IMR-90 (cell line): ENCODE measurements at regions not wholly inside any gene's neighbourhood (a gene's known extent, or its start where the extent isn't known, plus 50 kb on each side); places are given as distances from the start of the nearest gene placed in this dataset.
"Not testable (repeated sequence)": the region's sequence is repeated elsewhere in the genome, so short reads cannot be mapped to it uniquely, and the experiment has no call there.

Source experiments
- ATAC-seq: fragments of 200-7000 bp; cut with Tn5 transposase; 2 replicates; pipeline ENCODE4 v1.9.1; 2020; ENCODE audit warnings: low read depth, mild to moderate bottlenecking, moderate library complexity
- BruUV-seq: library from RNA; stranded (reverse); fragments of 400-500 nt; replicated peaks from 2 replicates; lab custom pipeline; 2021; lab: Mats Ljungman, UMichigan
- CTCF ChIA-PET: fragments of 300-600 bp; formaldehyde crosslinking; extraction: SDS; loops from one replicate; lab custom pipeline; 2021; ENCODE audit warnings: antibody characterized with exemption; lab: Yijun Ruan, JAX
- POLR2A ChIA-PET: fragments of 300-600 bp; sonication (Branson Sonifier 250); formaldehyde crosslinking; loops from one replicate; lab custom pipeline; 2022; ENCODE audit warnings: antibody characterized with exemption; ENCODE audit not compliant: unreplicated experiment; lab: Charles Lee
- DNase-seq: peaks from one replicate; pipeline ENCODE4 v3.0.0; 2013
- H2AFZ ChIP-seq: replicated peaks from 2 replicates; pipeline ENCODE3; 2013; ENCODE audit warnings: low read length, mild to moderate bottlenecking; ENCODE audit not compliant: poor library complexity
- H2AK5ac ChIP-seq: 2 replicates; pipeline ENCODE4 v1.6.1; 2013; ENCODE audit warnings: low read depth, low read length, inconsistent platforms
- H2AK9ac ChIP-seq: replicated peaks from 2 replicates; pipeline ENCODE3; 2013; ENCODE audit warnings: mild to moderate bottlenecking, low read depth, low read length, moderate library complexity; ENCODE audit not compliant: poor library complexity
- H2BK120ac ChIP-seq: 2 replicates; pipeline ENCODE4 v1.6.1; 2013; ENCODE audit warnings: low read depth, low read length, inconsistent platforms
- H2BK15ac ChIP-seq: 3 replicates; pipeline ENCODE4 v1.6.1; 2013; ENCODE audit warnings: low read depth, low read length, inconsistent platforms
- H2BK20ac ChIP-seq: 2 replicates; pipeline ENCODE4 v1.6.1; 2013; ENCODE audit warnings: low read depth, mild to moderate bottlenecking, inconsistent platforms, low read length, moderate library complexity
- H2BK5ac ChIP-seq: 2 replicates; pipeline ENCODE4 v1.6.1; 2013; ENCODE audit warnings: mild to moderate bottlenecking, low read depth, low read length, inconsistent platforms; ENCODE audit not compliant: poor library complexity, severe bottlenecking
- H3K14ac ChIP-seq: replicated peaks from 2 replicates; pipeline ENCODE4 v1.6.1; 2013; ENCODE audit warnings: low read depth, low read length, inconsistent platforms
- H3K18ac ChIP-seq: 2 replicates; pipeline ENCODE4 v1.6.1; 2013; ENCODE audit warnings: low read depth, low read length, control low read depth
- H3K23ac ChIP-seq: 2 replicates; pipeline ENCODE4 v1.6.1; 2013; ENCODE audit warnings: low read depth, low read length, inconsistent platforms
- H3K27ac ChIP-seq: 2 replicates; pipeline ENCODE4 v1.5.1; 2013; ENCODE audit warnings: mild to moderate bottlenecking, control low read depth, low read length; ENCODE audit not compliant: insufficient read depth
- H3K27me3 ChIP-seq: 2 replicates; pipeline ENCODE4 v1.6.1; 2013; ENCODE audit warnings: low read length; ENCODE audit not compliant: control insufficient read depth, insufficient read depth
- H3K36me3 ChIP-seq: 2 replicates; pipeline ENCODE4 v1.6.1; 2013; ENCODE audit warnings: low read length, mixed read lengths; ENCODE audit not compliant: control insufficient read depth, insufficient read depth
- H3K4ac ChIP-seq: 2 replicates; pipeline ENCODE4 v1.6.1; 2013; ENCODE audit warnings: low read depth, low read length, inconsistent platforms
- H3K4me1 ChIP-seq: 2 replicates; pipeline ENCODE4 v1.6.1; 2013; ENCODE audit warnings: low read length, mixed read lengths; ENCODE audit not compliant: control insufficient read depth, insufficient read depth
- H3K4me2 ChIP-seq: 2 replicates; pipeline ENCODE4 v1.6.1; 2013; ENCODE audit warnings: low read depth, mild to moderate bottlenecking, control low read depth, low read length, moderate library complexity
- H3K4me3 ChIP-seq: 2 replicates; pipeline ENCODE4 v1.5.1; 2013; ENCODE audit warnings: low read depth, mild to moderate bottlenecking, control low read depth, low read length, moderate library complexity; ENCODE audit not compliant: insufficient read depth
- H3K56ac ChIP-seq: 2 replicates; pipeline ENCODE4 v1.6.1; 2013; ENCODE audit warnings: low read length, inconsistent platforms; ENCODE audit not compliant: insufficient read depth; ENCODE audit errors: extremely low read depth
- H3K79me1 ChIP-seq, 2 experiments: 2 replicates each; pipeline ENCODE4 v1.6.1; 2013; ENCODE audit warnings: low read length in 2 of 2, inconsistent platforms in 1 of 2, low read depth in 1 of 2
- H3K9ac ChIP-seq: 2 replicates; pipeline ENCODE4 v1.6.1; 2013; ENCODE audit warnings: low read depth, low read length, control low read depth
- H3K9me1 ChIP-seq: 2 replicates; pipeline ENCODE4 v1.6.1; 2013; ENCODE audit warnings: low read length, inconsistent platforms; ENCODE audit not compliant: insufficient read depth
- H3K9me3 ChIP-seq: 2 replicates; pipeline ENCODE4 v1.6.1; 2013; ENCODE audit warnings: low read length; ENCODE audit not compliant: control insufficient read depth, insufficient read depth
- H4K20me1 ChIP-seq: 2 replicates; pipeline ENCODE4 v1.6.1; 2013; ENCODE audit warnings: low read length, inconsistent platforms; ENCODE audit not compliant: insufficient read depth
- H4K5ac ChIP-seq: 2 replicates; pipeline ENCODE4 v1.6.1; 2013; ENCODE audit warnings: mild to moderate bottlenecking, low read depth, low read length, control low read depth
- H4K8ac ChIP-seq, 2 experiments: 2 replicates each; pipeline ENCODE4 v1.6.1; 2013; ENCODE audit warnings: low read depth in 2 of 2, low read length in 2 of 2, control low read depth in 1 of 2, inconsistent platforms in 1 of 2
- H4K91ac ChIP-seq: 2 replicates; pipeline ENCODE4 v1.6.1; 2013; ENCODE audit warnings: low read depth, low read length, inconsistent platforms; ENCODE audit not compliant: insufficient read depth
- WGBS, 2 experiments: methylation state at CpG; one replicate each; pipeline versions ENCODE4 v1.1.5 to v1.1.7; 2013; ENCODE audit warnings: missing lambda C conversion rate in 2 of 2; ENCODE audit not compliant: insufficient read length in 1 of 2; ENCODE audit errors: extremely low coverage in 2 of 2; 5-methylcytosine and 5-hydroxymethylcytosine counted together
- dilution Hi-C: fragments of 300-500 bp; cut with HindIII; formaldehyde crosslinking; loops from one replicate; pipeline ENCODE4 v1.14.3; 2018; ENCODE audit warnings: low sequenced_read_pairs; ENCODE audit not compliant: unreplicated experiment
- in situ Hi-C: fragments of 300-500 bp; cut with MboI; formaldehyde crosslinking; loops from 3 replicates; pipeline ENCODE4 v1.14.3; 2019; ENCODE audit warnings: low sequenced_read_pairs, inconsistent platforms, mixed read lengths
- intact Hi-C: fragments of 100-400 bp; cut with micrococcal nuclease; formaldehyde crosslinking; loops from 2 replicates; pipeline ENCODE4 v1.10.0; 2022

DNA sequence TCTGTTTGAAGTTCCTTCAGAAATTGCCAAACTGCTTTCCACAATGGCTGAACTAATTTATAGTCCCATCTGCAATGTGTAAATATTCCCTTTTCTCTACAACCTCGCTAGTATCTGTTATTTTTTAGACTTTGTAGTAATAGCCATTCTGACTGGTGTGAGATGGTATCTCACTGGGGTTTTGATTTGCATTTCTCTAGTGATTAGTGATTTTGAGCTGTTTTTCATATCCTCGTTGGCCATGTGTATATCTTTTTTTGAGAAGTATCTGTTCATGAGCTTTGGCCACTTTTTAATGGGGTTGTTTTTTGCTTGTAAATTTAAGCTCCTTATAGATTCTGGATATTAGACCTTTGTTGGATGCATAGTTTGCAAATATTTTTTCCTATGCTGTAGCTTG lies 310.6 kb downstream of the ICE1 start:
- H2AK5ac ChIP-seq, H3K27ac ChIP-seq, H3K4me3 ChIP-seq, H4K8ac ChIP-seq, H3K9ac ChIP-seq, H4K91ac ChIP-seq, POLR2A ChIA-PET, H3K4me1 ChIP-seq, ATAC-seq, H2AFZ ChIP-seq, H4K20me1 ChIP-seq, H2BK5ac ChIP-seq, H3K9me1 ChIP-seq, H3K79me1 ChIP-seq, dilution Hi-C loops, H2BK20ac ChIP-seq, H3K18ac ChIP-seq, H4K5ac ChIP-seq, H3K4ac ChIP-seq, H3K56ac ChIP-seq, H3K23ac ChIP-seq, CTCF ChIA-PET, intact Hi-C loops, BruUV-seq, DNase-seq, H2BK15ac ChIP-seq, H3K14ac ChIP-seq, H2BK120ac ChIP-seq, H3K27me3 ChIP-seq, H2AK9ac ChIP-seq, in situ Hi-C loops, H3K36me3 ChIP-seq, H3K4me2 ChIP-seq: not testable (repeated sequence)
- peaks cover 11% of the 10 kb centered on the region for H3K9me3 ChIP-seq
- WGBS, 2 experiments, result no CpG with 5 or more reads among the region's 2 CpGs
